Adrenal gland (tissue), 5 donors: ENCODE measurements at regions not wholly inside any gene's neighbourhood (a gene's known extent, or its start where the extent isn't known, plus 50 kb on each side); places are given as distances from the start of the nearest gene placed in this dataset.

Experiments
- POLR2A ChIP-seq, 2 donors: fragments of 450-650 bp; IDR thresholded peaks; one replicate each; pipeline ENCODE4 v1.6.1; 2017; ENCODE audit warnings: antibody characterized with exemption in 2 of 2, mild to moderate bottlenecking in 2 of 2, moderate library complexity in 1 of 2
- TF ChIP-seq, protein P1 (sequence below), 6 experiments: fragments of 450-650 bp in 4 of 6; fragments of 200-600 bp in 2 of 6; sonication (generic) in 1 of 6; IDR thresholded peaks; 1 replicate in 5 of 6; 2 replicates in 1 of 6; pipeline versions ENCODE4 v1.5.1 to v1.8.0; 2016 to 2021; ENCODE audit warnings: antibody characterized with exemption in 6 of 6, mild to moderate bottlenecking in 2 of 6, moderate library complexity in 1 of 6
- donor health status: DM: no; HTN: no; CAD: no.

DNA sequence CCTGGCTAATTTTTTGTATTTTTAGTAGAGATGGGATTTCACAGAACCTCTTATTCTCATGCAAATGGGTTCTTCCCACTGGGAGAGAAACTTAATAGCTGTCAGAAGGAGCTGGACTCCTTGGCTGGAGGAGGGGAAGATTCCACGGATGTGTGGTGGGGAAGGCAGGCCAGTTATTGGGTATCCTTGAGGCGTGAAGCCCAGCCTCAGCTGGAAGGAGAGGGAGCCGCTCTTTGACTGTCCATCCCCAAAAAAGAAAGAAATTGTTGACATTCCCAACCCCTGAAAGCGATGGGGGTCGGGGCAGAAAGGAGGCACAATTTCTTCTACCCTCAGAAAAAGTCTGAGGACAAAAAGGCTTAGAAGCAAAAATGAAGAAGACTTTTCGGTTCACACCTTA, 983.1 kb upstream of the PABPC4L start:
- TF ChIP-seq, protein P1, sequence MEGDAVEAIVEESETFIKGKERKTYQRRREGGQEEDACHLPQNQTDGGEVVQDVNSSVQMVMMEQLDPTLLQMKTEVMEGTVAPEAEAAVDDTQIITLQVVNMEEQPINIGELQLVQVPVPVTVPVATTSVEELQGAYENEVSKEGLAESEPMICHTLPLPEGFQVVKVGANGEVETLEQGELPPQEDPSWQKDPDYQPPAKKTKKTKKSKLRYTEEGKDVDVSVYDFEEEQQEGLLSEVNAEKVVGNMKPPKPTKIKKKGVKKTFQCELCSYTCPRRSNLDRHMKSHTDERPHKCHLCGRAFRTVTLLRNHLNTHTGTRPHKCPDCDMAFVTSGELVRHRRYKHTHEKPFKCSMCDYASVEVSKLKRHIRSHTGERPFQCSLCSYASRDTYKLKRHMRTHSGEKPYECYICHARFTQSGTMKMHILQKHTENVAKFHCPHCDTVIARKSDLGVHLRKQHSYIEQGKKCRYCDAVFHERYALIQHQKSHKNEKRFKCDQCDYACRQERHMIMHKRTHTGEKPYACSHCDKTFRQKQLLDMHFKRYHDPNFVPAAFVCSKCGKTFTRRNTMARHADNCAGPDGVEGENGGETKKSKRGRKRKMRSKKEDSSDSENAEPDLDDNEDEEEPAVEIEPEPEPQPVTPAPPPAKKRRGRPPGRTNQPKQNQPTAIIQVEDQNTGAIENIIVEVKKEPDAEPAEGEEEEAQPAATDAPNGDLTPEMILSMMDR (IDR thresholded peaks at IDR 0.05) = no peak
- no peak for TF ChIP-seq POLR2A (IDR thresholded peaks at IDR 0.05)
